Calu3 (cell line): ENCODE measurements at regions not wholly inside any gene's neighbourhood (a gene's known extent, or its start where the extent isn't known, plus 50 kb on each side); places are given as distances from the start of the nearest gene placed in this dataset.

Source experiments
- BruUV-seq: library from RNA; stranded (reverse); fragments of 400-500 nt; replicated peaks from 2 replicates; lab custom pipeline; 2021; lab: Mats Ljungman, UMichigan
- CTCF ChIA-PET: fragments of 300-600 bp; sonication (Branson Sonifier 250); formaldehyde crosslinking; loops from one replicate; lab custom pipeline; 2022; ENCODE audit warnings: antibody characterized with exemption; lab: Charles Lee
- DNase-seq: peaks from one replicate; pipeline ENCODE4 v3.0.0; 2022
- H3K27ac Mint-ChIP-seq: one replicate; pipeline ENCODE4 v1.8.0; 2022; ENCODE audit warnings: mixed read lengths; ENCODE audit not compliant: unreplicated experiment
- H3K27me3 Mint-ChIP-seq: one replicate; pipeline ENCODE4 v1.8.0; 2022; ENCODE audit warnings: mixed read lengths; ENCODE audit not compliant: unreplicated experiment
- H3K36me3 Mint-ChIP-seq: one replicate; pipeline ENCODE4 v1.8.0; 2022; ENCODE audit warnings: mild to moderate bottlenecking, moderate library complexity, mixed read lengths; ENCODE audit not compliant: insufficient read depth, unreplicated experiment
- H3K4me1 Mint-ChIP-seq: one replicate; pipeline ENCODE4 v1.8.0; 2022; ENCODE audit warnings: mild to moderate bottlenecking, low read depth, mixed read lengths; ENCODE audit not compliant: unreplicated experiment
- H3K4me3 Mint-ChIP-seq: one replicate; pipeline ENCODE4 v1.8.0; 2022; ENCODE audit warnings: mild to moderate bottlenecking, low read depth, moderate library complexity, mixed read lengths; ENCODE audit not compliant: unreplicated experiment
- H3K9me3 Mint-ChIP-seq: one replicate; pipeline ENCODE4 v1.8.0; 2022; ENCODE audit warnings: low read depth, mixed read lengths; ENCODE audit not compliant: unreplicated experiment
- intact Hi-C: fragments of 100-400 bp; cut with micrococcal nuclease; formaldehyde crosslinking; loops from one replicate; pipeline ENCODE4 v1.10.0; 2022; ENCODE audit not compliant: unreplicated experiment
- TF ChIP-seq, protein P1 (sequence below): fragments of 200-600 bp; IDR thresholded peaks from one replicate; pipeline ENCODE4 v1.8.0; 2022; ENCODE audit warnings: antibody characterized with exemption; ENCODE audit not compliant: unreplicated experiment

DNA sequence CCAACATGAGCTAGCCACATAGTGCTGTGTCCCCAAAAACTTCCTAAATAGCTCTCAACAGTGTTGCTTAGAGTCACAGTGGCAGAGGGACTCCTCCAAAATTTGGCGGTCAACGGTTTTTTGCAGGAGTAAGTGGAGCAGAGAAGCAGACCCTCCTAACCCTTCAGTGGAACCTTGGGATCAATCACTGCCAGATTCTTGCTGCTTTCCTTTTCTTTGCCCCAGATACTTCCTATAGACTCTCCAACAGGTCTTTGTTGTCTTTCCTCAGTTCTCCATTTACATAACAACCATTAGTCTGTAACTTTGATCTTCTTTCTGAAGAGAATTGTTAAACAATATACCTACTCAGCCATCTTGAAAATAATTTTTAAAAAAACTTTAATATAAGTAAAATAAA lies 556.1 kb downstream of the BRINP3 start:
- DNase-seq = no peak
- intact Hi-C loops = no loop called here
- Mint-ChIP-seq H3K27me3 (no peaks in the 10 kb centered on the region), H3K27ac (no peak overlapping the region), H3K36me3 (no peaks in the 10 kb centered on the region), H3K4me3 (no peak overlapping the region), H3K9me3 (peaks cover 10% of the 10 kb centered on the region), H3K4me1 (no peaks in the 10 kb centered on the region)
- TF ChIP-seq, protein P1, sequence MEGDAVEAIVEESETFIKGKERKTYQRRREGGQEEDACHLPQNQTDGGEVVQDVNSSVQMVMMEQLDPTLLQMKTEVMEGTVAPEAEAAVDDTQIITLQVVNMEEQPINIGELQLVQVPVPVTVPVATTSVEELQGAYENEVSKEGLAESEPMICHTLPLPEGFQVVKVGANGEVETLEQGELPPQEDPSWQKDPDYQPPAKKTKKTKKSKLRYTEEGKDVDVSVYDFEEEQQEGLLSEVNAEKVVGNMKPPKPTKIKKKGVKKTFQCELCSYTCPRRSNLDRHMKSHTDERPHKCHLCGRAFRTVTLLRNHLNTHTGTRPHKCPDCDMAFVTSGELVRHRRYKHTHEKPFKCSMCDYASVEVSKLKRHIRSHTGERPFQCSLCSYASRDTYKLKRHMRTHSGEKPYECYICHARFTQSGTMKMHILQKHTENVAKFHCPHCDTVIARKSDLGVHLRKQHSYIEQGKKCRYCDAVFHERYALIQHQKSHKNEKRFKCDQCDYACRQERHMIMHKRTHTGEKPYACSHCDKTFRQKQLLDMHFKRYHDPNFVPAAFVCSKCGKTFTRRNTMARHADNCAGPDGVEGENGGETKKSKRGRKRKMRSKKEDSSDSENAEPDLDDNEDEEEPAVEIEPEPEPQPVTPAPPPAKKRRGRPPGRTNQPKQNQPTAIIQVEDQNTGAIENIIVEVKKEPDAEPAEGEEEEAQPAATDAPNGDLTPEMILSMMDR = no peak
- no TSS peak for BruUV-seq
- CTCF ChIA-PET = no interaction called here

DNA sequence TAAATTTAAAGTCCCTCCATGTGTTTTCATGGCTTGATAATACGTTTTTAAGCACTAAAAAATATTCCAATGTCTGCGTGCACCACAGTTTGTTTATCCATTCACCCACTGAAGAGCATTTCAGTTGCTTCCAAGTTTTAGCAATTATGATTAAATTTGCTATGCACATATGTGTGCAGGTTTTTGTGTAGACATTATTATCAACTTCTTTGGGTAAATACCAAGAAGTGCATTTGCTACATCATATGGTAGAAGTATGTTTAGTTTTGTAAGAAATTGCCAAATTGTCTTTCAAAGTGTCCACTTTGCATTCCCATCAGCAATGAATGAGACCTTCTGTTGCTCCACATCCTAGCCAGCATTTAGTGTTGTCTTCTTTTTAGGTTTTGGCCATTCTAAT lies 550.0 kb downstream of the BRINP3 start:
- intact Hi-C loops = no loop called here
- Mint-ChIP-seq H3K36me3 (no peaks in the 10 kb centered on the region), H3K27ac (no peak overlapping the region), H3K4me3 (no peak overlapping the region), H3K4me1 (no peaks in the 10 kb centered on the region), H3K9me3 (peaks cover 12% of the 10 kb centered on the region), H3K27me3 (no peaks in the 10 kb centered on the region)
- TF ChIP-seq, protein P1 = no peak
- DNase-seq = no peak
- CTCF ChIA-PET = no interaction called here
- BruUV-seq = no TSS peak

DNA sequence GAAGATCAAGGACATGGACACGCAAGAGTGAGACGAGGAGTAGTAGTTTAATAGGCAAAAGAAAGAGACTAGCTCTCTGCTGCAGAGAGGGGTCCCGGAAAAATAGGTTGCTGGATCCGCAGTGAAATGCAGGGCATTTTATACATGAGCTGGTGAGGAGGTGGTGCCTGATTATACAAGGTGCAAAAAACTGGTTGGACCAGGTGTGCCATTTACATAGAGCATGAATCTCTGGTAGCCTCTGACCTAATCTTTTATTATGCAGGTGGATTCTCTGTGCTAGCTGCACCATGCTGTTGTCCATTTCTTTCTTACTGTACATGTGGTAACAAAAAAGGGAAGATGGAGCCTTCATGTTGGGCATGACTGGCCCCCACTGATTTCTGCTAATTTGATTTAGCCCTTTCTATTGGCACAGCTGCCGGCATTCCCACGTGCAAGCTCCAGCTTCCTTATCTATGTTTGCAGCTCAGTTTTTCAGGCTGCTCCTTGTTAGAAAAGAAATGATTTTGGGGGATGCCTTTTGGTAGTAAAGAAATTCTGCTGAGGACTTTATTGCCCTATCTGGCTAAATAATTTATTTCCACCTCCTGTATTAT lies 548.1 kb downstream of the BRINP3 start:
- H3K4me1 Mint-ChIP-seq = no peaks in the 10 kb centered on the region
- H3K4me3 Mint-ChIP-seq = no peak overlapping the region
- no peaks in the 10 kb centered on the region for H3K27me3 Mint-ChIP-seq
- BruUV-seq = no TSS peak
- H3K27ac Mint-ChIP-seq = no peak overlapping the region
- CTCF ChIA-PET = no interaction called here
- peaks cover 8% of the 10 kb centered on the region for H3K9me3 Mint-ChIP-seq
- TF ChIP-seq, protein P1 = no peak
- H3K36me3 Mint-ChIP-seq = no peaks in the 10 kb centered on the region
- intact Hi-C loops = no loop called here
- DNase-seq = peak; percentile 12

DNA sequence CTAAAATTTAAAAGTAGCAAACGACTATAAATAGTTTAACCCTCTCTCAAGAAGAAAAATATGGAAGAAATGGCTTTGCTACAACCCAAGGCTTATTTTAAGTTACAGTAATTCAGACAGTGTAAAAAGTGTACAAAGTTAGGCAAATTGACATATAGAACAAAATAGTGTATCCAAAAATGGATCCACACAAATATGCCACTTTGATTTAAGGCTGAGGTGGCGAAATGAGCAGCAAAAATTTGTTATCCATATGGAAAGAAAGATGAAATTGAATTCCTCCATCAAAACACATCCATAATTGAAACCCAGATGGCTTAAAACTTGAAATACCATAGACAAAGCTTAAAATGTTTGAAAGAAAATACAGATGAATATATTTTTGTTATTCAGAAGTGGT lies 540.8 kb downstream of the BRINP3 start:
- no peaks in the 10 kb centered on the region for H3K9me3 Mint-ChIP-seq
- peaks cover 3% of the 10 kb centered on the region for H3K4me1 Mint-ChIP-seq
- H3K27me3 Mint-ChIP-seq = no peaks in the 10 kb centered on the region
- no peak overlapping the region for H3K4me3 Mint-ChIP-seq
- TF ChIP-seq, protein P1 = no peak
- H3K36me3 Mint-ChIP-seq = no peaks in the 10 kb centered on the region
- CTCF ChIA-PET = interaction anchor here (0.6 to 1.2 kb wide), 2 partner anchors 34 to 394 kb away, joined by 3 to 8 read pairs; no protein-coding TSS in a partner anchor
- intact Hi-C loops = no loop called here
- H3K27ac Mint-ChIP-seq = no peak overlapping the region
- no TSS peak for BruUV-seq
- DNase-seq = no peak
